ENCODE measurements at regions not wholly inside any gene's neighbourhood (a gene's known extent, or its start where the extent isn't known, plus 50 kb on each side); places are given as distances from the start of the nearest gene placed in this dataset.

- DNase-seq: no peak
- no peaks in the 10 kb centered on the region for H3K27me3 ChIP-seq
- H3K4me1 ChIP-seq: no peaks in the 10 kb centered on the region
- ATAC-seq: no peak
- no peaks in the 10 kb centered on the region for H3K36me3 ChIP-seq
- intact Hi-C loops (cut with DNase I): no loop called here
- no peak overlapping the region for H3K4me3 ChIP-seq
- TF ChIP-seq CTCF (IDR thresholded peaks at IDR 0.05) (no peak), POLR2A (IDR thresholded peaks at IDR 0.05) (no peak)
- H3K27ac ChIP-seq: no peak overlapping the region
- WGBS, 4 donors: 81 to 90% (median 85%) methylated on average over 5 of the region's 5 CpGs
- H3K9me3 ChIP-seq: peaks cover 0 to 7% (median 0%) of the 10 kb centered on the region in 12 donors
Measured at GRCh38 chr6:156474507-156475120, 302.6 kb upstream of the ARID1B start.

GRCh38 chr6:156471000-156471399 lies 306.2 kb upstream of the ARID1B start:
- H3K36me3 ChIP-seq: no peaks in the 10 kb centered on the region
- TF ChIP-seq POLR2A (IDR thresholded peaks at IDR 0.05): no peak
- H3K27ac ChIP-seq: no peak overlapping the region
- DNase-seq: no peak
- no peaks in the 10 kb centered on the region for H3K4me1 ChIP-seq
- no peaks in the 10 kb centered on the region for H3K27me3 ChIP-seq
- H3K9me3 ChIP-seq: peaks cover 0 to 15% (median 0%) of the 10 kb centered on the region in 12 donors
- intact Hi-C loops (cut with DNase I): no loop called here
- H3K4me3 ChIP-seq: no peak overlapping the region
- ATAC-seq: no peak

GRCh38 chr6:156464100-156464878 lies 312.9 kb upstream of the ARID1B start:
- ATAC-seq (no peak), DNase-seq (no peak)
- TF ChIP-seq POLR2A (IDR thresholded peaks at IDR 0.05) (no peak), CTCF (IDR thresholded peaks at IDR 0.05) (no peak)
- intact Hi-C loops (cut with DNase I): no loop called here
- 63 to 68% (median 66%) methylated on average over 7 of the region's 7 CpGs for WGBS, 4 donors
- no peak overlapping the region for H3K27ac ChIP-seq
- H3K4me3 ChIP-seq: no peak overlapping the region
- H3K9me3 ChIP-seq: peaks cover 0 to 5% (median 0%) of the 10 kb centered on the region in 12 donors
- peaks cover 0 to 5% (median 0%) of the 10 kb centered on the region in 9 donors for H3K27me3 ChIP-seq
- H3K4me1 ChIP-seq: no peaks in the 10 kb centered on the region
- no peaks in the 10 kb centered on the region for H3K36me3 ChIP-seq

GRCh38 chr6:156461647-156462046 lies 315.5 kb upstream of the ARID1B start:
- no peak for TF ChIP-seq CTCF (IDR thresholded peaks at IDR 0.05)
- no peak for TF ChIP-seq POLR2A (IDR thresholded peaks at IDR 0.05)
- 52 to 69% (median 66%) methylated on average over 2 of the region's 2 CpGs for WGBS, 4 donors
- Histone ChIP-seq H3K36me3 (no peaks in the 10 kb centered on the region), H3K27ac (no peak overlapping the region), H3K9me3 (no peaks in the 10 kb centered on the region), H3K4me3 (no peak overlapping the region), H3K27me3 (peaks cover 0 to 5% (median 0%) of the 10 kb centered on the region in 9 donors), H3K4me1 (no peaks in the 10 kb centered on the region)
- intact Hi-C loops (cut with DNase I): no loop called here
- DNase-seq (no peak), ATAC-seq (no peak)
